NCI-H2196 (cell line): ENCODE measurements at regions not wholly inside any gene's neighbourhood (a gene's known extent, or its start where the extent isn't known, plus 50 kb on each side); places are given as distances from the start of the nearest gene placed in this dataset.
A peak's percentile ranks its signal among the peaks of the same experiment; 100 is the strongest.
"Not testable (repeated sequence)": the region's sequence is repeated elsewhere in the genome, so short reads cannot be mapped to it uniquely, and the experiment has no call there.

ENCODE experiments used
- DNase-seq: peaks from one replicate; lab custom pipeline; 2025; ENCODE audit not compliant: unreplicated experiment; lab: John Stamatoyannopoulos, UW

- DNase-seq = not testable (repeated sequence)
Observed at GRCh38 chr1:149635290-149635899, 51.7 kb downstream of the PPIAL4C start.

GRCh38 chr1:149636286-149637122, 52.9 kb downstream of the PPIAL4C start:
- DNase-seq = peak; percentile 80

GRCh38 chr1:149638481-149638880, 54.8 kb downstream of the PPIAL4C start:
- not testable (repeated sequence) for DNase-seq

GRCh38 chr1:149638901-149639658, 55.4 kb downstream of the PPIAL4C start:
- not testable (repeated sequence) for DNase-seq

- DNase-seq = not testable (repeated sequence)
Observed at GRCh38 chr1:149641179-149641578, 57.5 kb downstream of the PPIAL4C start.

GRCh38 chr1:149644818-149645217, 61.2 kb downstream of the PPIAL4C start:
- not testable (repeated sequence) for DNase-seq

- not testable (repeated sequence) for DNase-seq
Observed at GRCh38 chr1:149646360-149647017, 62.8 kb downstream of the PPIAL4C start.

- not testable (repeated sequence) for DNase-seq
Observed at GRCh38 chr1:149647018-149647373, 63.3 kb downstream of the PPIAL4C start.

- DNase-seq = not testable (repeated sequence)
Observed at GRCh38 chr1:149657750-149658149, 74.1 kb downstream of the PPIAL4C start.

- DNase-seq = not testable (repeated sequence)
Observed at GRCh38 chr1:149658175-149658574, 74.5 kb downstream of the PPIAL4C start.

- not testable (repeated sequence) for DNase-seq
Observed at GRCh38 chr1:149664624-149665023, 81.0 kb downstream of the PPIAL4C start.

GRCh38 chr1:149665033-149665432, 81.4 kb downstream of the PPIAL4C start:
- DNase-seq = not testable (repeated sequence)

GRCh38 chr1:149665528-149665927, 81.9 kb downstream of the PPIAL4C start:
- not testable (repeated sequence) for DNase-seq

- DNase-seq = not testable (repeated sequence)
Observed at GRCh38 chr1:149673231-149673909, 89.7 kb downstream of the PPIAL4C start.

- DNase-seq = not testable (repeated sequence)
Observed at GRCh38 chr1:149674921-149675320, 91.3 kb downstream of the PPIAL4C start.

GRCh38 chr1:149677359-149677758, 93.7 kb downstream of the PPIAL4C start:
- not testable (repeated sequence) for DNase-seq

GRCh38 chr1:149686593-149687238, 95.8 kb upstream of the FCGR1A start:
- not testable (repeated sequence) for DNase-seq

GRCh38 chr1:149691399-149691798, 91.1 kb upstream of the FCGR1A start:
- DNase-seq = not testable (repeated sequence)

GRCh38 chr1:149692804-149693539, 89.5 kb upstream of the FCGR1A start:
- DNase-seq = not testable (repeated sequence)
